Fibroblast of mammary gland (primary cell): ENCODE measurements at regions not wholly inside any gene's neighbourhood (a gene's known extent, or its start where the extent isn't known, plus 50 kb on each side); places are given as distances from the start of the nearest gene placed in this dataset.
"Not testable (repeated sequence)": the region's sequence is repeated elsewhere in the genome, so short reads cannot be mapped to it uniquely, and the experiment has no call there.

Source experiments
- DNase-seq: peaks from one replicate; pipeline ENCODE4 v3.0.0-alpha.2; 2010; ENCODE audit warnings: low read depth
- H3K4me3 ChIP-seq: 2 replicates; pipeline ENCODE4 v1.5.1; 2011; ENCODE audit warnings: low read depth, mild to moderate bottlenecking, low read length, moderate library complexity; ENCODE audit not compliant: control insufficient read depth
- CTCF ChIP-seq: conservative IDR thresholded peaks from 2 replicates; pipeline ENCODE4 v1.5.1; 2011; ENCODE audit warnings: low read depth, low read length, inconsistent platforms; ENCODE audit not compliant: control insufficient read depth, insufficient read depth

GRCh38 chr5:148740079-148740858 lies 85.9 kb upstream of the HTR4 start:
- no peak overlapping the region for H3K4me3 ChIP-seq
- no peak for TF ChIP-seq CTCF
- DNase-seq = no peak

- peak; percentile 75 for DNase-seq
- TF ChIP-seq CTCF = peak; percentile 66
- no peak overlapping the region for H3K4me3 ChIP-seq
Measured at GRCh38 chr5:148740966-148741742, 85.3 kb upstream of the ADRB2 start.

GRCh38 chr5:148741766-148742165 lies 84.6 kb upstream of the ADRB2 start:
- peak; percentile 26 for DNase-seq
- H3K4me3 ChIP-seq = not testable (repeated sequence)

GRCh38 chr5:148744380-148744779 lies 82.0 kb upstream of the ADRB2 start:
- H3K4me3 ChIP-seq = not testable (repeated sequence)

GRCh38 chr5:148746826-148747535 lies 79.4 kb upstream of the ADRB2 start:
- H3K4me3 ChIP-seq = no peak overlapping the region
- no peak for TF ChIP-seq CTCF
- no peak for DNase-seq

More at GRCh38 chr5:148744380-148744779, 82.0 kb upstream of the ADRB2 start:
- DNase-seq = not testable (repeated sequence)

- no peak for TF ChIP-seq CTCF
- no peak overlapping the region for H3K4me3 ChIP-seq
- DNase-seq = no peak
Measured at GRCh38 chr5:148747536-148747906, 78.9 kb upstream of the ADRB2 start.

- no peak for DNase-seq
- no peak for TF ChIP-seq CTCF
- H3K4me3 ChIP-seq = no peak overlapping the region
Measured at GRCh38 chr5:148748702-148749392, 77.6 kb upstream of the ADRB2 start.
